SK-N-MC (cell line): ENCODE measurements at regions not wholly inside any gene's neighbourhood (a gene's known extent, or its start where the extent isn't known, plus 50 kb on each side); places are given as distances from the start of the nearest gene placed in this dataset.

ENCODE experiments used
- DNase-seq: peaks from one replicate; pipeline ENCODE4 v3.0.0-alpha.2; 2011; ENCODE audit warnings: low read depth, low spot score
- H3K27ac ChIP-seq: fragments of 200-600 bp; sonication (generic); 2 replicates; pipeline ENCODE4 v1.5.1; 2016; ENCODE audit warnings: mixed run types
- H3K36me3 ChIP-seq: fragments of 200-600 bp; sonication (generic); 2 replicates; pipeline ENCODE4 v1.6.1; 2017; ENCODE audit warnings: antibody characterized with exemption, low read length, mixed read lengths; ENCODE audit not compliant: insufficient read depth
- H3K4me3 ChIP-seq: fragments of 200-600 bp; sonication (generic); 2 replicates; pipeline ENCODE4 v1.5.1; 2016
- H3K9ac ChIP-seq: fragments of 200-600 bp; sonication (generic); 2 replicates; pipeline ENCODE4 v1.8.0; 2017; ENCODE audit warnings: mixed run types, mixed read lengths; ENCODE audit not compliant: insufficient read length
- H3K9me3 ChIP-seq: fragments of 200-600 bp; sonication (generic); 2 replicates; pipeline ENCODE4 v1.6.1; 2017; ENCODE audit warnings: low read depth, mild to moderate bottlenecking, antibody characterized with exemption, low read length, moderate library complexity, mixed read lengths
- EZH2 ChIP-seq: fragments of 200-600 bp; sonication (generic); IDR thresholded peaks from one replicate; pipeline ENCODE4 v1.6.1; 2017; ENCODE audit warnings: antibody characterized with exemption
- FOXP2 ChIP-seq: optimal IDR thresholded peaks from 2 replicates; pipeline ENCODE3; 2011; ENCODE audit warnings: mild to moderate bottlenecking, moderate library complexity; ENCODE audit not compliant: insufficient read depth; ENCODE audit errors: extremely low read length, control extremely low read depth
- POLR2AphosphoS5 ChIP-seq: IDR thresholded peaks from 2 replicates; pipeline ENCODE4 v1.6.1; 2012; ENCODE audit warnings: mild to moderate bottlenecking, low read depth, low read length, borderline replicate concordance

GRCh38 chr12:107485731-107486130 lies 199.9 kb upstream of the PWP1 start:
- H3K36me3 ChIP-seq, result no peaks in the 10 kb centered on the region
- DNase-seq, result no peak
- no peaks in the 10 kb centered on the region for H3K9me3 ChIP-seq
- no peak overlapping the region for H3K9ac ChIP-seq
- TF ChIP-seq POLR2AphosphoS5 (no peak), EZH2 (no peak), FOXP2 (no peak)
- H3K4me3 ChIP-seq, result no peak overlapping the region
- H3K27ac ChIP-seq, result no peak overlapping the region

GRCh38 chr12:107486140-107486892 lies 199.3 kb upstream of the PWP1 start:
- no peak for DNase-seq
- Histone ChIP-seq H3K4me3 (no peak overlapping the region), H3K27ac (no peak overlapping the region), H3K9me3 (no peaks in the 10 kb centered on the region), H3K9ac (no peak overlapping the region), H3K36me3 (no peaks in the 10 kb centered on the region)
- TF ChIP-seq FOXP2, result no peak
- no peak for TF ChIP-seq EZH2
- no peak for TF ChIP-seq POLR2AphosphoS5

- Histone ChIP-seq H3K36me3 (no peaks in the 10 kb centered on the region), H3K9me3 (no peaks in the 10 kb centered on the region), H3K27ac (no peak overlapping the region), H3K4me3 (no peak overlapping the region), H3K9ac (no peak overlapping the region)
- TF ChIP-seq POLR2AphosphoS5 (no peak), EZH2 (no peak), FOXP2 (no peak)
- DNase-seq, result no peak
These were observed 198.5 kb upstream of the PWP1 start for GRCh38 chr12:107487011-107487680.

- Histone ChIP-seq H3K27ac (no peak overlapping the region), H3K9ac (no peak overlapping the region), H3K4me3 (no peak overlapping the region), H3K36me3 (no peaks in the 10 kb centered on the region), H3K9me3 (no peaks in the 10 kb centered on the region)
- DNase-seq, result no peak
- no peak for TF ChIP-seq FOXP2
- no peak for TF ChIP-seq POLR2AphosphoS5
- TF ChIP-seq EZH2, result no peak
These were observed 196.9 kb upstream of the PWP1 start for GRCh38 chr12:107488666-107489065.

- Histone ChIP-seq H3K9ac (no peak overlapping the region), H3K27ac (no peak overlapping the region), H3K36me3 (no peaks in the 10 kb centered on the region), H3K4me3 (no peak overlapping the region), H3K9me3 (no peaks in the 10 kb centered on the region)
- TF ChIP-seq FOXP2 (no peak), POLR2AphosphoS5 (no peak), EZH2 (no peak)
- no peak for DNase-seq
These were observed 195.6 kb upstream of the PWP1 start for GRCh38 chr12:107490010-107490409.

GRCh38 chr12:107491856-107492255 lies 193.7 kb upstream of the PWP1 start:
- TF ChIP-seq POLR2AphosphoS5 (no peak), FOXP2 (no peak), EZH2 (no peak)
- H3K27ac ChIP-seq, result no peak overlapping the region
- no peaks in the 10 kb centered on the region for H3K36me3 ChIP-seq
- no peak overlapping the region for H3K4me3 ChIP-seq
- H3K9ac ChIP-seq, result no peak overlapping the region
- no peak for DNase-seq
- no peaks in the 10 kb centered on the region for H3K9me3 ChIP-seq

- no peak overlapping the region for H3K27ac ChIP-seq
- no peaks in the 10 kb centered on the region for H3K9me3 ChIP-seq
- TF ChIP-seq EZH2 (no peak), FOXP2 (no peak), POLR2AphosphoS5 (no peak)
- no peak overlapping the region for H3K4me3 ChIP-seq
- DNase-seq, result no peak
- no peak overlapping the region for H3K9ac ChIP-seq
- H3K36me3 ChIP-seq, result no peaks in the 10 kb centered on the region
These were observed 193.0 kb upstream of the PWP1 start for GRCh38 chr12:107492393-107493134.

GRCh38 chr12:107493135-107493494 lies 192.5 kb upstream of the PWP1 start:
- no peak overlapping the region for H3K27ac ChIP-seq
- DNase-seq, result no peak
- no peaks in the 10 kb centered on the region for H3K36me3 ChIP-seq

More at GRCh38 chr12:107493135-107493494, 192.5 kb upstream of the PWP1 start:
- H3K4me3 ChIP-seq, result no peak overlapping the region
- H3K9me3 ChIP-seq, result no peaks in the 10 kb centered on the region
- no peak overlapping the region for H3K9ac ChIP-seq
- TF ChIP-seq FOXP2 (no peak), EZH2 (no peak), POLR2AphosphoS5 (no peak)
